HG02938 (cell line): ENCODE measurements at regions not wholly inside any gene's neighbourhood (a gene's known extent, or its start where the extent isn't known, plus 50 kb on each side); places are given as distances from the start of the nearest gene placed in this dataset.

Experiments used
- ATAC-seq: cut with Tn5 transposase; IDR thresholded peaks from one replicate; pipeline ENCODE4 v1.9.1; 2021; ENCODE audit warnings: mild to moderate bottlenecking, moderate library complexity; ENCODE audit not compliant: unreplicated experiment

- no peak for ATAC-seq
Observed at GRCh38 chr12:70151993-70152392, 91.2 kb upstream of the CNOT2 start.

- no peak for ATAC-seq
Observed at GRCh38 chr12:70154087-70154638, 89.1 kb upstream of the CNOT2 start.

GRCh38 chr12:70154960-70155589, 88.2 kb upstream of the CNOT2 start:
- no peak for ATAC-seq

GRCh38 chr12:70157099-70157498, 86.1 kb upstream of the CNOT2 start:
- no peak for ATAC-seq

GRCh38 chr12:70165450-70165849, 77.8 kb upstream of the CNOT2 start:
- no peak for ATAC-seq

- no peak for ATAC-seq
Observed at GRCh38 chr12:70176290-70176689, 66.9 kb upstream of the CNOT2 start.

- no peak for ATAC-seq
Observed at GRCh38 chr12:70177631-70178030, 65.6 kb upstream of the CNOT2 start.

- no peak for ATAC-seq
Observed at GRCh38 chr12:70178038-70178437, 65.2 kb upstream of the CNOT2 start.

- no peak for ATAC-seq
Observed at GRCh38 chr12:70180130-70180529, 63.1 kb upstream of the CNOT2 start.

- ATAC-seq, result no peak
Observed at GRCh38 chr12:70185301-70185700, 57.9 kb upstream of the CNOT2 start.

- ATAC-seq, result no peak
Observed at GRCh38 chr12:70186436-70186835, 56.8 kb upstream of the CNOT2 start.

GRCh38 chr12:70190262-70191010, 52.8 kb upstream of the CNOT2 start:
- ATAC-seq, result no peak
